Head of caudate nucleus (tissue), 42 donors: ENCODE measurements at regions not wholly inside any gene's neighbourhood (a gene's known extent, or its start where the extent isn't known, plus 50 kb on each side); places are given as distances from the start of the nearest gene placed in this dataset.

ENCODE experiments used
- DNase-seq, 42 donors: peaks; one replicate each; pipeline versions ENCODE4 v3.0.0 to v3.0.0-alpha.2; 2020 to 2021; ENCODE audit warnings: mixed read lengths in 7 of 42
- intact Hi-C: fragments of 100-400 bp; cut with DNase I; formaldehyde crosslinking; loops from one replicate; pipeline ENCODE4 v1.15.0; 2022

DNA sequence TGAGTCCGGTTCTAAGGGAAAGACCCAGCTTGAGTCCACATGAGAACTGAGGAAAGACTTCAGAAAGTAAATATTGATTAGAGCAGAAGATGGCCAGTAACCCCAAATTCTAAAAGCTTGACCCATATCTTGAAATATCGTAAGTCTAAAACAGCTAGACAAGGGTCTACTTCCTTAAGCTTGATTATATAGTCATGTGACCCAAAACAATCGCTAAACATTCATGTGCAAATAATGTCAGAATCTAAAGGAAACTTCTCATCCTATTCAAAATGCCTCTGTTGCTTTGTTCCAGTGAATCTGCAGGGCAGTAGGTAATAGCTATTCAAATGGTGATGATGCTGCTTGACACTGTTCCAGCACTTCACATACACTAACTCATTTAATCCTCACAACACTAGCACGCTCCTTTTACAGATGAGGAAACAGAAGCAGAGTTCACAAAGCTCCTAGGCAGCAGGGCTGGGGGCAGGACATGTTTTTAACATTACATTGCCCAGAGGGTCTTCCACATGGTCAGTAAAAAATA lies 52.6 kb downstream of the TCF20 start:
- no peak for DNase-seq
- intact Hi-C loops, result no loop called here

DNA sequence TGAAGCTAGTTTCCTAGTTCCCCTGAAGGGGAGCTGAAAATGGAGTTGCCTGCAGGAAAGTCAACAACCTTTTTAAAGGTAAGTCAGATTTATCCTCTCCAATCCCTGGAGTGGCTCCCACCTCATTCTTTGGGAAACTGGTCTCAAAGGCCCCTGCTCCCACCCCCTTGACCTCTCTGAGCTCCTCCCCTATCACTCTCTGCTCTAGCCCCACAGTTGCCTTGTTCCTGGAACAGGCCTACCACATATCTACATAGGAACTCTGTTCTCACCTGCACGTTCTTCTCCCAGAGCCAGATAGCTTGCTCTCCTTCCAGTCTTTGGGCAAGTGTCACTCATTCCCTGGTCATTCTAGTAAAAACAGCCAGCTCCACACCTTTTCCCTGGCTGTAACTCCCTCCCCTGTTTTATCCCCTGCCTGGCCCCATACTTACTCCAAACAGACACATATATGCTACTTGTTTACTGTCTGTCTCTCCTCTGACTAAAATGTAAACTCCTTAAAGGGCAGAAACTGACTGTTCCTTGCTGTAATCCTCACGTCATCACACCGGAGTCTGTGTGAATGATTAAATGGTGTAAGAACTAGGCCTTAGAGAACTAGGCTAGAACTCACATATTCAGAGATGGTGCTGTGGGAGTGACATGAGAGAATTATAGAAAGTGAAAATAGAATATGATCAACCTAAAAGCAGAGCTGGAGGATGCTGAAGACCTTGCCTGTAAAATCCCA lies 53.3 kb downstream of the TCF20 start:
- intact Hi-C loops, result no loop called here
- peak in 1 of 42 donors; percentile 12 for DNase-seq

DNA sequence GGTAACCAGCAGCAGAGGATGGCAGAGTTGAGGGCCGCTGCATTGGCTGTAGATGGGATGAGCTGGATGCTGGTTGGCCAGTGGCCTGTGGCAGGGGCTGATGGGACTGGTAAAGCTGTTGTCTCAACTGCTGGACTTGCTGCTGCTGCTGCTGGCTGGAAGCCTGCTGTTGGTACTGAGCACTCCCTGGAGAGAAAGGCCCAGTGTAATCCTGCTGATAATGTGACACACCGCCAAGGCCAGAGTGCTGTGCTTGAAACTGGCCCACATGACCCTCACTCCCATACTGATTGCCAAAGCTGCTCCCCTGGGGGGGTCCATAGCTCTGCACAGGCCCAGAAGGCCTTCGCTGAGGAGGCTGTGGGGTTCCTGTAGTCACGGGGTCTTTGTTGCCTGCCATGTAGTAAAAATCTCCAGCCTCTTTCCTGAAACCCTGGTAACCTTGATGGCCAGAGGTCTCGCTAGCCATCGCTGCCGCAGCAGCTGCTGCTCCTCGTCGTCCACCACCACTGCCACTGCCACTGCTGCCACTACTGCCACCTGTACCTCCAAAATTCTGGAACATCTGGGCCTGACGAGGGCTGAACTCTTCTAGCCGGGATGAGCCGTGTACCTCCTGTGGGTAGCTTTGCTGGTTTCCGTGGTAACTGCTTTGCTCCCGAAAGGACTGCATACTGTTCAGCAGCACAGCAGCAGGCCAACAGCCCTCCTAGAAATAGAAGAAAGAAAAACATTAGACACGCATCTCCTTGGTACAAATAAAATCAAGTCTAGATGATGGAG lies 55.6 kb downstream of the TCF20 start:
- intact Hi-C loops, result no loop called here
- peak; percentile 46 to 94 (median 87) for DNase-seq

DNA sequence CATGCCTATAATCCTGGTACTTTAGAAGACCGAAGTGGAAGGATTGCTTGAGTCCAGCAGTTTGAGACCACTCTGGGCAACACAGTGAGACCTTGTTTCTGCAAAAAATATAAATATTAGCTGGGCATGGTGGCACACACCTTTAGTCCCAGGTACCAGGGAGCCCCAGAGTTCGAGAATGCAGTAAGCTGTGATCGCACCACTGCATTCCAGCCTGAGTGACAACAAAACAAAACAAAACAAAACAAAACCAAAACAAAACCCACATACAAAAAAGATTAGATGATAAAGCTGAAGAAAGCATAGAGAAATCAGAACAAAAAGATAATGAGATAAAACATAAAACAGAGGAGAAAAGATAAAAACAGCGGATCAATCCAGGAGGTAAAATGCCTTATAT lies 62.1 kb downstream of the TCF20 start:
- DNase-seq, result no peak
- intact Hi-C loops, result no loop called here

GRCh38 chr22:42207918-42208317 lies 62.5 kb downstream of the TCF20 start:
- intact Hi-C loops, result no loop called here
- DNase-seq, result no peak

- intact Hi-C loops, result no loop called here
- no peak for DNase-seq
Measured at GRCh38 chr22:42203609-42204008, 66.8 kb downstream of the TCF20 start.

GRCh38 chr22:42202669-42203068 lies 67.8 kb downstream of the TCF20 start:
- DNase-seq, result no peak

GRCh38 chr22:42202048-42202447 lies 68.4 kb downstream of the TCF20 start:
- no peak for DNase-seq
- intact Hi-C loops, result no loop called here

More at GRCh38 chr22:42202669-42203068, 67.8 kb downstream of the TCF20 start:
- intact Hi-C loops, result no loop called here

DNA sequence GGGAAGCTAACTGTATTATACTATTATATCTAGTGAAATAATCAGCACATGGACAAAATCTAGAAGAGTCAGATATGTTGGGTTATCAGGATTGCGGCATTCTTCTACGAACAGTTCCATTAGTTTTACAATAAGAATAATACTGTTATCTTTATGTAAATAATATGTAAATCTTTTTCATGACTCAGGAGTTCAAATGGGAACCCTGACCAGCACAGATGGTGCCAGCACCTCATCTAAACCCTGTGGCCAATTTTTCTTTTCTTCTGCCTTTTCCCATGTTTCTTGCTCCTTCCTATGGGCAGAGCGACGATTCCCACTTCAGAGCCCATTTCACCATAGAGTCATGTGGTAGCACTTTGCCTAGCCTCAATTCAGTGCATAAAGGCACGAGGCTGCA lies 68.4 kb upstream of the CYP2D6 start:
- intact Hi-C loops, result no loop called here
- no peak for DNase-seq

GRCh38 chr22:42198226-42198625 lies 67.6 kb upstream of the CYP2D6 start:
- no peak for DNase-seq
- intact Hi-C loops, result no loop called here

- DNase-seq, result no peak
- intact Hi-C loops, result no loop called here
Measured at GRCh38 chr22:42196454-42196853, 65.8 kb upstream of the CYP2D6 start.

DNA sequence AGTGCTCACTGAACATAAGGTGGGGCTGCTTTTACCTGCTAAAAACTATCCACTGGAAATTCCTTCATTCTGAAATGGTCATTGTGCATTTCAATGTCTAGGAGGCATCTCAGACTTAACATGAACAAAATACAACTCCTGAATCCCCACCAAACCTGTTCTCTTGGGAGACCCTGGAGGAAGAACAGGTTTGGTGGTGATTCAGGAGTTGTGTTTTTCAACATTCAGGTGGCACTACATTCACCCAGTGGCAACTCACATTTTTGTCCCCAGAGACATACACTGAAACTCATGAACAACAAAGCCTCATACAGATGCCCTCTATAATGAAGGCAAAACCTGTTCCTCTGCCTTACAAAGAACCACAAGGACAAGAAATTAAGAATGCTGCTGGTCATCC lies 64.3 kb upstream of the CYP2D6 start:
- intact Hi-C loops, result no loop called here
- no peak for DNase-seq

- intact Hi-C loops, result no loop called here
- DNase-seq, result no peak
Measured at GRCh38 chr22:42194104-42194851, 63.7 kb upstream of the CYP2D6 start.

- intact Hi-C loops, result no loop called here
- no peak for DNase-seq
Measured at GRCh38 chr22:42192547-42192946, 61.9 kb upstream of the CYP2D6 start.

DNA sequence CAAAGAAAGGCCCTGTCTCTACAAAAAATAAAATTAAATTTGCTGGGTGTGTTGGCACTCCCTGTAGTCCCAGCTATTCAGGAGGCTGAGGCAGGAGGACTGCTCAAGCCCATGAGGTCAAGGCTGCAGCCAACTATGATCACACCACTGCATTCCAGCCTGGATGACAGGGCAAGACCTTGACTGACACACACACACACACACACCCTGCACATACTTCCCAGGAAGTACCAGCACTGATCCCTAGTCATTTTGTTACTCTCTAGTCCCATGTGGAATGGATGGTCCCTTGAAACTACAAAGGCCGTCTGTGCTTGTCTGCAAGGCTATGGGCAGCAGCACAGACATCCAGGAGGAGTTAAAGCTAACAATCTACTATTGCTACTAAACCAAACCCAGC lies 59.7 kb upstream of the CYP2D6 start:
- intact Hi-C loops, result no loop called here
- DNase-seq, result no peak

- intact Hi-C loops, result no loop called here
- no peak for DNase-seq
Measured at GRCh38 chr22:42189761-42190160, 59.2 kb upstream of the CYP2D6 start.

DNA sequence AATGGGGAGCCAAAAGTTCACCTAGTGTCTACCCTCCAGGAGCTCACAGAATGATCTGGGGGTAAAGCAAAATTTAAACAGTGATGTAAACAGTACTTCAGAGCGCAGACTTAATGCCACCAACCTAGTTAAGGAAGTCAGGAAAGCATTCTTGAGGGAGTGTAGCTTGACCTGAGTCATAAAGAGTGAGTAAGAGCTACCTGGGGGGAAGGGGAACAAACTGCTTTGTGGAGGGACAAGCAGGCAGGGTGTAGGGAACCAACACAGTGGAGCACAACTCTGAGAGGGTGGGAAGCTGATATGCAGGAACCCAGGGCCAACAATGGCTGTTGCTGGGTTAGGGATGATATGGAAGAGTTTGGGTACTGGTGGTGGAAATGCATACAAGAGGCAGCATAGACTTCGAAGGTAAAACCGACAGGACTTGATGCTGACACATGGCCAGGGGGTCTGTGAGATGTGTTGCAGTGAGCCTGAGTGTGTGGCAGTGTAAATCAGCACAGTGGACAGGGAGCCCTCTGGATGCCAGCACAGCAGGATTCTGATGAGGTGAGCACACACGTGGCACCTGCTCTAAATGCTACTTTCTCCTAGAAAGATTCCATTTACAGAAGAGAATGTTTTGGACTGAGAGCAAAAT lies 58.3 kb upstream of the CYP2D6 start:
- DNase-seq, result peak in 1 of 42 donors; percentile 13
- intact Hi-C loops, result no loop called here

DNA sequence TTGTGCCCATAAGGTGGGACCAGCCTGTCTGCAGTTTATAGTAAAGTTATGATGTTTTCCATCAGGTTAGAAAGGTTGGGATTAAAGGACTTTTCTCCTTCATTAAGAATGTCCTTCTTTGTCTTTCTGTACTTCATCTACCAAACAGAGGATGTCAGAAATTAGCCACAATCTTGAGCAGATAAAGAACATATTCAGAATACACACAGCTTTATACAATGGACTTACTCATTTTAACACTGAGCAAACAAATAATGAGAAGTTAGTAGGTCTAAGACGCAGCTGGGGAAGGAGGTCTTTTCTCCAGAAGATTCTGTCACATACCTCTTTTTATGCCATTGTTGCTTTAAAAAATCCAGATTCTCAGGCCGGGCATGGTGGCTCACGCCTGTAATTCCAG lies 57.0 kb upstream of the CYP2D6 start:
- intact Hi-C loops, result no loop called here
- DNase-seq, result no peak

DNA sequence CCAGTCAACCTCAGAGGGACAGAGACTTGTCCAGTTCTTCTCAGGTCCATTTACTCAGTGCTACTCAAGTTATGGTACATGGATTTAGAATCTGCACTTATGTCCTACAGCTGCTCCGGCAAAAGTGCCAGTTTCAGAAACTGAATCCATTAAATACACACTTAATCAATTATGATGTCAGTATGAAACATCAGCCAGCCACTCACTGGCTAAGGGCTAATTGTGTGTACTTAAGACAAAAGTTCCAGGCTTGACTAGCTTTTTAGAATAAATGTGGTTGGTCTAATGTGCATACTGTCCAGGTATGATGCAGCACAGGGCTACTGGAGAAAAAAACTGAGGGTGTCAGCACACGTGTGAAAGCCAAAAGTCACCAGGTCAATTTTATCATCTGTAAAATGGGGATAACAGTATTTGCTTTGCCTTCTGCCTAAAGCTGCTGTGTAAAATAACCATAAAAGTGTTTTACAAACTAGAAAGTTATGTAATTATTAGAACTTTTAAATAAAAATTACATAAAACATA lies 55.4 kb upstream of the CYP2D6 start:
- intact Hi-C loops, result no loop called here
- DNase-seq, result no peak
